ENCODE measurements at regions not wholly inside any gene's neighbourhood (a gene's known extent, or its start where the extent isn't known, plus 50 kb on each side); places are given as distances from the start of the nearest gene placed in this dataset.
"Not testable (repeated sequence)": the region's sequence is repeated elsewhere in the genome, so short reads cannot be mapped to it uniquely, and the experiment has no call there.

- not testable (repeated sequence) for ATAC-seq; DNase-seq (ENCODE audit: low spot score)
These were observed 64.5 kb downstream of the UGT2B28 start for GRCh38 chr4:69344786-69345185.

GRCh38 chr4:69348746-69349145 lies 68.5 kb downstream of the UGT2B28 start:
- not testable (repeated sequence) for ATAC-seq; DNase-seq (ENCODE audit: low spot score)

GRCh38 chr4:69360271-69360670 lies 80.0 kb downstream of the UGT2B28 start:
- DNase-seq (ENCODE audit: low spot score) (no peak), ATAC-seq (peak; percentile 42)

GRCh38 chr4:69360768-69361167 lies 80.5 kb downstream of the UGT2B28 start:
- ATAC-seq; DNase-seq (ENCODE audit: low spot score): not testable (repeated sequence)

GRCh38 chr4:69362351-69362750 lies 82.1 kb downstream of the UGT2B28 start:
- DNase-seq (ENCODE audit: low spot score) (no peak), ATAC-seq (no peak)

- peak; percentile 47 for ATAC-seq
- not testable (repeated sequence) for DNase-seq (ENCODE audit: low spot score)
These were observed 87.4 kb downstream of the UGT2B28 start for GRCh38 chr4:69367664-69368063.

GRCh38 chr4:69376450-69376849 lies 96.2 kb downstream of the UGT2B28 start:
- DNase-seq (ENCODE audit: low spot score) = no peak
- ATAC-seq = no peak

GRCh38 chr4:69377562-69377961 lies 97.3 kb downstream of the UGT2B28 start:
- no peak for ATAC-seq

GRCh38 chr4:69383281-69383680 lies 103.0 kb downstream of the UGT2B28 start:
- ATAC-seq (no peak), DNase-seq (ENCODE audit: low spot score) (no peak)

More at GRCh38 chr4:69377562-69377961, 97.3 kb downstream of the UGT2B28 start:
- DNase-seq (ENCODE audit: low spot score) = no peak

GRCh38 chr4:69389111-69389510 lies 106.6 kb downstream of the UGT2B4 start:
- not testable (repeated sequence) for ATAC-seq; DNase-seq (ENCODE audit: low spot score)

GRCh38 chr4:69408451-69408850 lies 87.3 kb downstream of the UGT2B4 start:
- ATAC-seq (no peak), DNase-seq (ENCODE audit: low spot score) (no peak)

GRCh38 chr4:69411981-69412380 lies 83.7 kb downstream of the UGT2B4 start:
- ATAC-seq; DNase-seq (ENCODE audit: low spot score): not testable (repeated sequence)

GRCh38 chr4:69424722-69425121 lies 71.0 kb downstream of the UGT2B4 start:
- not testable (repeated sequence) for DNase-seq (ENCODE audit: low spot score); ATAC-seq

All from left lobe of liver (tissue), 2 donors.